HepG2 (cell line): ENCODE measurements at regions not wholly inside any gene's neighbourhood (a gene's known extent, or its start where the extent isn't known, plus 50 kb on each side); places are given as distances from the start of the nearest gene placed in this dataset.

Experiments used
- ATAC-seq: fragments of 200-7000 bp; cut with Tn5 transposase; 3 replicates; pipeline ENCODE4 v1.9.1; 2020; ENCODE audit warnings: mild to moderate bottlenecking, moderate library complexity
- BruUV-seq: library from RNA; stranded (reverse); fragments of 400-500 nt; replicated peaks from 2 replicates; lab custom pipeline; 2021; lab: Mats Ljungman, UMichigan
- CTCF ChIA-PET: fragments of 300-600 bp; formaldehyde crosslinking; extraction: SDS; loops from one replicate; lab custom pipeline; 2021; ENCODE audit warnings: low total read pairs, inconsistent platforms, low intra/inter-chr PET ratio; lab: Yijun Ruan, JAX
- POLR2A ChIA-PET: fragments of 350-600 bp; sonication (Branson Sonifier 250); formaldehyde crosslinking; loops from one replicate; lab custom pipeline; 2020; ENCODE audit warnings: antibody characterized with exemption, inconsistent platforms; lab: Yijun Ruan, JAX
- DNase-seq: peaks from one replicate; pipeline ENCODE4 v3.0.0-alpha.2; 2015; ENCODE audit warnings: low spot score
- FAIRE-seq: peaks from 3 replicates; lab custom pipeline; 2011; peaks lifted over from hg19 to GRCh38; lab: Jason Lieb, UNC
- H2AFZ ChIP-seq: one replicate; pipeline ENCODE4 v1.6.1; 2011; ENCODE audit warnings: low read length, inconsistent platforms
- H3K27ac ChIP-seq: fragments of 300-600 bp; 3 replicates; pipeline ENCODE4 v1.8.0; 2011; ENCODE audit warnings: mixed run types, mild to moderate bottlenecking, mixed read lengths, low read length, inconsistent platforms; ENCODE audit not compliant: insufficient read depth; ENCODE audit errors: extremely low read length
- H3K27me3 ChIP-seq, 2 experiments: fragments of 200-600 bp in 1 of 2; 2 replicates in 1 of 2; 3 replicates in 1 of 2; pipeline versions ENCODE4 v1.6.0 to v1.8.0; 2011; ENCODE audit warnings: low read length in 2 of 2, mild to moderate bottlenecking in 2 of 2, moderate library complexity in 2 of 2, inconsistent platforms in 1 of 2; ENCODE audit not compliant: insufficient read depth in 2 of 2, control insufficient read depth in 1 of 2
- H3K36me3 ChIP-seq, 2 experiments: fragments of 200-600 bp in 1 of 2; replicated peaks in 1 of 2; 2 replicates in 1 of 2; 3 replicates in 1 of 2; pipeline versions ENCODE4 v1.5.1 to v1.8.0; 2011; ENCODE audit warnings: low read length in 2 of 2, inconsistent platforms in 1 of 2; ENCODE audit not compliant: insufficient read depth in 2 of 2, control insufficient read depth in 1 of 2
- H3K4me1 ChIP-seq: 2 replicates; pipeline ENCODE4 v1.5.1; 2012; ENCODE audit warnings: low read length, inconsistent platforms; ENCODE audit not compliant: insufficient read depth
- H3K4me2 ChIP-seq: 2 replicates; pipeline ENCODE4 v1.6.0; 2011; ENCODE audit warnings: low read depth, low read length, inconsistent platforms
- H3K4me3 ChIP-seq, 3 experiments: fragments of 200-600 bp in 1 of 3; sonication (generic), shearing (Covaris generic) in 1 of 3; replicated peaks in 1 of 3; 2 replicates each; pipeline ENCODE4 v1.5.1; 2011 to 2016; ENCODE audit warnings: low read length in 3 of 3, inconsistent platforms in 2 of 3, low read depth in 2 of 3, mild to moderate bottlenecking in 2 of 3, control low read depth in 1 of 3, mixed read lengths in 1 of 3; ENCODE audit not compliant: insufficient read depth in 1 of 3
- H3K79me2 ChIP-seq: one replicate; pipeline ENCODE4 v1.6.1; 2011; ENCODE audit warnings: low read length, inconsistent platforms; ENCODE audit not compliant: insufficient read depth
- H3K9ac ChIP-seq: 2 replicates; pipeline ENCODE4 v1.6.0; 2011; ENCODE audit warnings: mild to moderate bottlenecking, low read depth, low read length, inconsistent platforms; ENCODE audit not compliant: insufficient read depth
- H3K9me3 ChIP-seq: 2 replicates; pipeline ENCODE4 v1.5.1; 2012; ENCODE audit warnings: mild to moderate bottlenecking, low read length
- H4K20me1 ChIP-seq: 2 replicates; pipeline ENCODE4 v1.6.0; 2011; ENCODE audit warnings: inconsistent platforms, mild to moderate bottlenecking, low read length, moderate library complexity; ENCODE audit not compliant: insufficient read depth
- NBN ChIP-seq: fragments of 450-650 bp; conservative IDR thresholded peaks from 2 replicates; pipeline ENCODE4 v1.6.1; 2017
- SRSF4 ChIP-seq: fragments of 200-400 bp; formaldehyde crosslinking; IDR thresholded peaks from one replicate; pipeline ENCODE4 v1.6.1; 2018; ENCODE audit warnings: mild to moderate bottlenecking, low read depth, low read length, moderate library complexity; ENCODE audit not compliant: poor library complexity, severe bottlenecking
- STAG1 ChIP-seq: sonication (generic); formaldehyde crosslinking; IDR thresholded peaks from 2 replicates; pipeline ENCODE4 v1.4.0; 2020; ENCODE audit warnings: missing genetic modification reagents
- YY1 ChIP-seq: IDR thresholded peaks from 2 replicates; pipeline ENCODE4 v1.6.1; 2011; ENCODE audit warnings: low read length, low read depth, moderate library complexity, mild to moderate bottlenecking; ENCODE audit not compliant: insufficient read depth, insufficient replicate concordance
- ZFP82 ChIP-seq: sonication (generic); formaldehyde crosslinking; IDR thresholded peaks from 2 replicates; pipeline ENCODE4 v1.5.1; 2020; ENCODE audit warnings: mild to moderate bottlenecking, missing genetic modification reagents, borderline replicate concordance
- ZNF12 ChIP-seq: sonication (generic); formaldehyde crosslinking; IDR thresholded peaks from 2 replicates; pipeline ENCODE4 v1.5.0; 2020; ENCODE audit warnings: missing genetic modification reagents
- ZNF180 ChIP-seq: sonication (generic); formaldehyde crosslinking; IDR thresholded peaks from 2 replicates; pipeline ENCODE4 v1.4.0; 2020; ENCODE audit warnings: low read depth, missing genetic modification reagents, borderline replicate concordance
- ZNF510 ChIP-seq: sonication (generic); formaldehyde crosslinking; IDR thresholded peaks from 2 replicates; pipeline ENCODE4 v1.4.0; 2020; ENCODE audit warnings: low read depth, mild to moderate bottlenecking, missing genetic modification reagents
- ZNF558 ChIP-seq: sonication (generic); formaldehyde crosslinking; IDR thresholded peaks from 2 replicates; pipeline ENCODE4 v1.9.0; 2022; ENCODE audit warnings: mild to moderate bottlenecking, missing genetic modification reagents, borderline replicate concordance
- ZNF704 ChIP-seq: sonication (generic); formaldehyde crosslinking; IDR thresholded peaks from 2 replicates; pipeline ENCODE4 v1.8.1; 2023; ENCODE audit warnings: mild to moderate bottlenecking, inconsistent platforms, moderate library complexity, missing genetic modification reagents, borderline replicate concordance
- ZNF747 ChIP-seq: sonication (generic); formaldehyde crosslinking; IDR thresholded peaks from 2 replicates; pipeline ENCODE4 v1.8.1; 2023; ENCODE audit warnings: missing genetic modification reagents, mild to moderate bottlenecking, borderline replicate concordance
- ZNF776 ChIP-seq: sonication (generic); formaldehyde crosslinking; IDR thresholded peaks from 2 replicates; pipeline ENCODE4 v1.4.0; 2020; ENCODE audit warnings: mild to moderate bottlenecking, missing genetic modification reagents
- ZSCAN25 ChIP-seq: sonication (generic); formaldehyde crosslinking; IDR thresholded peaks from 2 replicates; pipeline ENCODE4 v1.8.0; 2022; ENCODE audit warnings: mild to moderate bottlenecking, missing genetic modification reagents
- WGBS: methylation state at CpG from one replicate; pipeline ENCODE4 v1.1.6; 2017; ENCODE audit warnings: low lambda C conversion rate; 5-methylcytosine and 5-hydroxymethylcytosine counted together
- in situ Hi-C: cut with HindIII; loops from 2 replicates; pipeline ENCODE4 v1.10.0; 2017; ENCODE audit warnings: low pct_unique_long_range_greater_than_20kb; ENCODE audit not compliant: extremely low pct_ligation_motif_present
- intact Hi-C: fragments of 100-400 bp; cut with micrococcal nuclease; formaldehyde crosslinking; loops from one replicate; pipeline ENCODE4 v1.10.0; 2022; ENCODE audit not compliant: unreplicated experiment

- no peak for FAIRE-seq
- ATAC-seq = no peak
- H3K9me3 ChIP-seq = no peaks in the 10 kb centered on the region
- WGBS = 0% methylated on average over 2 of the region's 4 CpGs
- H3K36me3 ChIP-seq = no peaks in the 10 kb centered on the region
- no peaks in the 10 kb centered on the region for H4K20me1 ChIP-seq
- no TSS peak for BruUV-seq
- H3K79me2 ChIP-seq = no peaks in the 10 kb centered on the region
- intact Hi-C loops = no loop called here
- no peak overlapping the region for H3K4me2 ChIP-seq
- DNase-seq = peak; percentile 9
- H3K27me3 ChIP-seq = no peaks in the 10 kb centered on the region
- ChIA-PET CTCF (no interaction called here), POLR2A (no interaction called here)
- H3K27ac ChIP-seq = no peak overlapping the region
- no peak overlapping the region for H3K4me3 ChIP-seq
- H2AFZ ChIP-seq = no peak overlapping the region
- H3K4me1 ChIP-seq = no peaks in the 10 kb centered on the region
- no peak overlapping the region for H3K9ac ChIP-seq
- TF ChIP-seq SRSF4 (no peak), YY1 (no peak), ZSCAN25 (CRISPR knock-in tag) (no peak), ZFP82 (CRISPR knock-in tag) (no peak), ZNF12 (CRISPR knock-in tag) (0 out of 2 replicates have a peak, but pooled peaks have one; percentile 31)
- in situ Hi-C loops = no loop called here
Observed at GRCh38 chrX:111041018-111041462, 55.0 kb upstream of the PAK3 start.

GRCh38 chrX:111040377-111041017 is 55.5 kb upstream of the PAK3 start:
- Histone ChIP-seq H3K4me3 (no peak overlapping the region), H2AFZ (no peak overlapping the region), H3K27me3 (no peaks in the 10 kb centered on the region), H3K9me3 (no peaks in the 10 kb centered on the region), H4K20me1 (no peaks in the 10 kb centered on the region), H3K79me2 (no peaks in the 10 kb centered on the region), H3K4me1 (no peaks in the 10 kb centered on the region), H3K9ac (no peak overlapping the region), H3K4me2 (no peak overlapping the region), H3K36me3 (no peaks in the 10 kb centered on the region), H3K27ac (no peak overlapping the region)
- ChIA-PET CTCF (no interaction called here), POLR2A (no interaction called here)
- FAIRE-seq = no peak
- 0% methylated on average over 3 of the region's 3 CpGs for WGBS
- intact Hi-C loops (no loop called here), in situ Hi-C loops (no loop called here)
- BruUV-seq = no TSS peak
- no peak for ATAC-seq
- DNase-seq = no peak
- TF ChIP-seq NBN (no peak), ZNF510 (CRISPR knock-in tag) (no peak), STAG1 (CRISPR knock-in tag) (no peak), ZNF180 (no peak), ZNF776 (CRISPR knock-in tag) (no peak), ZNF704 (CRISPR knock-in tag) (no peak), ZNF747 (CRISPR knock-in tag) (no peak), ZNF558 (CRISPR knock-in tag) (no peak)
